Muscle layer of colon (tissue), 2 donors: ENCODE measurements at regions not wholly inside any gene's neighbourhood (a gene's known extent, or its start where the extent isn't known, plus 50 kb on each side); places are given as distances from the start of the nearest gene placed in this dataset.

ENCODE experiments used
- H3K27ac ChIP-seq: one replicate; pipeline ENCODE4 v1.7.0; 2013; ENCODE audit warnings: low read depth, mild to moderate bottlenecking, low read length, moderate library complexity
- H3K27me3 ChIP-seq, 2 donors: one replicate each; pipeline ENCODE4 v1.7.0; 2013; ENCODE audit warnings: low read length in 2 of 2, mild to moderate bottlenecking in 2 of 2; ENCODE audit not compliant: insufficient read depth in 2 of 2, control insufficient read depth in 1 of 2
- H3K36me3 ChIP-seq: one replicate; pipeline ENCODE4 v1.7.0; 2013; ENCODE audit warnings: mild to moderate bottlenecking, low read length; ENCODE audit not compliant: insufficient read depth
- H3K4me1 ChIP-seq: one replicate; pipeline ENCODE4 v1.7.0; 2013; ENCODE audit warnings: mild to moderate bottlenecking, low read length; ENCODE audit not compliant: insufficient read depth
- H3K4me3 ChIP-seq, 2 donors: one replicate each; pipeline ENCODE4 v1.7.0; 2013; ENCODE audit warnings: low read length in 2 of 2, low read depth in 1 of 2, mild to moderate bottlenecking in 1 of 2, moderate library complexity in 1 of 2
- H3K9ac ChIP-seq: one replicate; pipeline ENCODE4 v1.7.0; 2013; ENCODE audit warnings: low read length
- H3K9me3 ChIP-seq: one replicate; pipeline ENCODE4 v1.7.0; 2013; ENCODE audit warnings: mild to moderate bottlenecking, low read length
- donor health status: abdominal sarcoma.
- donor health status: Adenocarcinoma of cecum.

DNA sequence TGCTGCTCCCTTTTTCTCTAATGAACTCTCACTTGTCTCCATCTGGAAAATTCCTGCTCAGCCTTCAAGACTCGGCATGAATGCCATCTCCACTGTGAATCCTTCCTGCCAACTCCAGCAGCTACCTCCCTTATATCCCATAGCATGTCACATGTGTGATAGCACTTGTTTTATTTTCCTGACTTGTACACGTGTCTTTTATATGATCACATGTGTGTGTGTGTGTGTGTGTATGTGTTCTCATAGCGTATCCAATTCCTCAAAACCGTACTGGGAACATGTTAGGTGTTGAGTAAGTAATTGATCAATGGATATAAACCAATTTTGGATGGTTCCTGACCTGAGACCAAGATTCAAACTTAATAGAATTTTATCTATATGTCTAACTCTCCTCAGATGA lies 1107.7 kb downstream of the GALC start:
- no peaks in the 10 kb centered on the region for H3K4me1 ChIP-seq
- H3K27ac ChIP-seq = no peak overlapping the region
- H3K27me3 ChIP-seq = no peaks in the 10 kb centered on the region
- H3K9ac ChIP-seq = no peak overlapping the region
- no peaks in the 10 kb centered on the region for H3K9me3 ChIP-seq
- no peak overlapping the region for H3K4me3 ChIP-seq
- no peaks in the 10 kb centered on the region for H3K36me3 ChIP-seq

DNA sequence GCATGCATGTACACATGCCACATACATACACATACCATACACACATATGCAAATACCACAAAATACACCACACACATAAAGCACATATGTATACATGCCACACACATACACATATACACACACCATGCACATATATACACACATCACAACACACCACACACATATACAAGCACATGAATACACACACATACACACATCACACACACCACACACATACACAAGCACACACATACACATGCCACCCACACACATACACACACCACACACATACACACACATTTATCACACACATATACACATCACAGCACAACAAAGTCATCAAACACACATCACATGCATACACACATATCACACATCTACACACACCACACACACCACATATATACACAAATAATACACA lies 1108.5 kb downstream of the GALC start:
- Histone ChIP-seq H3K4me1 (no peaks in the 10 kb centered on the region), H3K4me3 (no peak overlapping the region), H3K9ac (no peak overlapping the region), H3K27me3 (no peaks in the 10 kb centered on the region), H3K36me3 (no peaks in the 10 kb centered on the region), H3K9me3 (no peaks in the 10 kb centered on the region), H3K27ac (no peak overlapping the region)

DNA sequence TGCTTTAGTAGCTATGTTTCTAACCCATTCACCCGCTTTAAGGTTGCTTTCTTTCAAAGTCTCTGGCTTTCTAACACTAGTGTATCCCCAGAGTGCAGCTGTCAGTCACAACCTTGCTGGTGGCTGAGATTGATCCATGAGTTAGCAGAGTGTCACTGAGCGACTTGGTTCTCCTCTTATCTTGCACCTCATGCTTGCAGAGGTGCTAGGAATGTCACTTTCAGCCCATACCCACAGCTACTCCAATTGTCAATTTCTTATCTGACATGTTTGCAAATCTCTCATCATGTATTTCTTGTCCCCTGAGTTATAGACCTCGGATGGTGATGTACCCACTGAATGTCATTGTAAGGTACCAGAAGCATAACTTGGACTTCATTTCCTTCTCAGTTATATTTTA lies 1110.2 kb downstream of the GALC start:
- Histone ChIP-seq H3K36me3 (no peaks in the 10 kb centered on the region), H3K27me3 (no peaks in the 10 kb centered on the region)

DNA sequence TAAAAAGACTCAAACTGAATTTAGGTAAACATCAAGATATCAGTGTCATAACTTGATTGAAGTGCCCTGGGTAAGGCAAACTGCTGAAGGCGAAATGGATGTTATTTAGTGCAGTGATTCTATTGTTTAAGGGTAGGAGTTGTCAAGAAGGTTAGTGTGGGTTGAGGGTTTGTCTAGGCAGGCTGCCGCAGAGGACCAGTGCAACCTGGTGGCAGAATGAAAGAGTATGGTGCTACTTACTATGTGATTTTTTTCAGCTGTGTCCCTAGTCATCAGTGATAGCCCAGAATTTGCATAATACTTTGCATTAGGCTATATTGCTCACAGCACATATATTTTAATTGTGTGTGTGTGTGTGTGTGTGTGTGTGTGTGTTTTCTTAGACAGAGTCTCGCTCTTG lies 1127.0 kb downstream of the GALC start:
- no peaks in the 10 kb centered on the region for H3K36me3 ChIP-seq
- H3K27me3 ChIP-seq = no peaks in the 10 kb centered on the region
- H3K4me3 ChIP-seq = no peak overlapping the region
- no peak overlapping the region for H3K27ac ChIP-seq
- no peak overlapping the region for H3K9ac ChIP-seq
- H3K4me1 ChIP-seq = no peaks in the 10 kb centered on the region
- H3K9me3 ChIP-seq = no peaks in the 10 kb centered on the region

More for the DNA sequence above, 1110.2 kb downstream of the GALC start:
- no peaks in the 10 kb centered on the region for H3K9me3 ChIP-seq
- H3K4me1 ChIP-seq = no peaks in the 10 kb centered on the region
- no peak overlapping the region for H3K27ac ChIP-seq
- no peak overlapping the region for H3K9ac ChIP-seq
- H3K4me3 ChIP-seq = no peak overlapping the region

DNA sequence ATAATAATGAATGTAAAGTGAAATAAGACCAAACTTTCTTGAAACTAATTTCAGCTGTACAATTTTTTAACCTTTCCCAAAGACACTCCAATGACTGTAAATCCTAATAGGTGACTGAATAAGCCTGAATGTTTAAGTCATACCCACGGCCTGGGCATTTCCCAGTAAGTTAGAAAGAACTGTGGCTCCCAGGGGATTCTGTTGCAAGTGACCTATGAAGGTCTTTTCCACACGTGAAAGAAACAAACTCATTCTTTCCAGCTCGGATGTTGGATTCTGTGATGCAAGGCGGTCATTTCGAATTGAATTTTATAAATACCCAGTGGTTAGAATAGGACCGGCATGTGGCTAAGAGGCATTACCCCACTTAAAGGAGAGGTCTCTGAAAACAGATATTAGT lies 1134.4 kb downstream of the GALC start:
- H3K9ac ChIP-seq = no peak overlapping the region
- no peaks in the 10 kb centered on the region for H3K27me3 ChIP-seq
- H3K27ac ChIP-seq = no peak overlapping the region
- no peaks in the 10 kb centered on the region for H3K9me3 ChIP-seq
- H3K4me1 ChIP-seq = no peaks in the 10 kb centered on the region
- no peaks in the 10 kb centered on the region for H3K36me3 ChIP-seq
- no peak overlapping the region for H3K4me3 ChIP-seq

DNA sequence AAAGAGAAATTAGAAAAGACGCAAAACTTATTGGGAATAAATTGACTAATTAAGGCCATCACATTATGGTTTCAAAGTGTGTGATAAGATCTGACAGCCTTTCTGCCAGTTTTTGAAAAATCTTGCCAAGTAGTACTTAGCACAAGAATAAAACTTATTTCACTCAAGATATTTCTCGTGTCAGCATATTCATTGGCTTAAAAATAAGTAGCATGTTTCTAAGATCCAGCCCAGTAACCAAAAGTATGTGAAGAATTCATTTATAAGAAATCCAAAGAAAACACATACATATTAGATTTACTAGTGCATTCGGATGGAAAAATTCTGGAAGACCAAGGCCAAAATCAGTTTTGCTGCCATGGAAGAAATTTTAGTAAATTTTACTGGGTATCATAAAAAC lies 1135.0 kb downstream of the GALC start:
- Histone ChIP-seq H3K36me3 (no peaks in the 10 kb centered on the region), H3K9me3 (no peaks in the 10 kb centered on the region), H3K9ac (no peak overlapping the region), H3K4me1 (no peaks in the 10 kb centered on the region), H3K27ac (no peak overlapping the region), H3K27me3 (no peaks in the 10 kb centered on the region), H3K4me3 (no peak overlapping the region)

DNA sequence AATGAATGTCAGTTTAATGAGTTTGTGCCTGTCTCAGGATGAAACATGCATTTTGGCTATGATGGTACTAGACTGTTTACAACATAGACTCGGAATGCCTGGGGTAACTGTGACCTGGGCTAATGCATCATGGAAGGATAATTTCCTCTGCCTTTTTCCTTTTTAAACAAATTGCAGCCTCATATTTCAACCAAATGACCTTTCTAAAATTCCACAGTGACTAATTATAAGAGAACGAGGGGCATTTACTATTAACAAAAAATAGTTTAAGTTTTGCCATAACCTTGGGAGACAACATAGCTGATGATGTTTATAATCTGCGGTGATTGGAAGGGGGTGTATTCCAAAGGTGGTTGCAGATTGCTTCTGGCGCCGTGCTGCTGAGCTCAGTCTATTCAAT lies 1140.5 kb downstream of the GALC start:
- Histone ChIP-seq H3K9ac (no peak overlapping the region), H3K4me3 (no peak overlapping the region), H3K36me3 (no peaks in the 10 kb centered on the region), H3K9me3 (no peaks in the 10 kb centered on the region), H3K27me3 (no peaks in the 10 kb centered on the region), H3K4me1 (no peaks in the 10 kb centered on the region), H3K27ac (no peak overlapping the region)

DNA sequence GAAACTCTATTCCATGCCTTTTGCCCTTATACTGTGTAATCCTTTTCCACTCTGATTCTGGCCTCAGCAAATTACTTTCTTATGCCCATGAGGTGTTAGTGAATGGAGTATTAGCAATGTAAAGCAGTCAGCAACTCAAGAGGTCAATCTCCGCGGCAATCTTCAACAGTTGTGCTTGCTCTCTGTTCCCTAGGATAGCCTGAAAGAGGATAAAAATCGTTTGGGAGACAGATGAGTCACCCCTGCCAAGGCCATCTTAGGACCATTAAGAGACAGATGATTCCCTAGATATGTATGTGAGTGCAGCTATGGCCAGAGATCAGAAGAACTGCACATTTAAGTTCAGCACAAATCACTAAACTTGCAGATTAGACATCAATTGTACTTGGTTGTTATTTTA lies 1145.8 kb downstream of the GALC start:
- Histone ChIP-seq H3K4me1 (no peaks in the 10 kb centered on the region), H3K27ac (no peak overlapping the region), H3K4me3 (no peak overlapping the region), H3K36me3 (no peaks in the 10 kb centered on the region), H3K27me3 (no peaks in the 10 kb centered on the region), H3K9me3 (no peaks in the 10 kb centered on the region), H3K9ac (no peak overlapping the region)

DNA sequence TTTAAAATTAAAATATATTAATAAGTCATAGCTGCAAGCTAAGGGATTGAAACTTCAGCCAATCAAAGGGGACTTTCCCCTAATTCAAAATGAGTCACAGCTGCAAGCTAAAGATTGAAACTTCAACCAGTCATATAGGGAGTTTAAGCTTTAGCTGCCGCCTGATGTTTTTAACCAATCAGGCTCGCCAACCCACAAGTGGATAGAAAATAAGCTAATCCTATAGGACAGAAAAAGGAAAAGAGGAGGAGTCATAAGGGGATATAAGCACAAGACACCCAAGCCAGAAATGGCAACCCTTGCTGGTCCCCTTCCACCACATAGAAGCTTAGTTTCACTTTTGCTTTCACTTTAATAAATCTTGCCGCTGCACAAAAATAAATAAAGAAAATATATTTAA lies 1154.6 kb downstream of the GALC start:
- no peak overlapping the region for H3K9ac ChIP-seq
- no peaks in the 10 kb centered on the region for H3K9me3 ChIP-seq
- H3K36me3 ChIP-seq = no peaks in the 10 kb centered on the region
- H3K27ac ChIP-seq = no peak overlapping the region
- H3K27me3 ChIP-seq = no peaks in the 10 kb centered on the region
- H3K4me3 ChIP-seq = no peak overlapping the region
- H3K4me1 ChIP-seq = no peaks in the 10 kb centered on the region

DNA sequence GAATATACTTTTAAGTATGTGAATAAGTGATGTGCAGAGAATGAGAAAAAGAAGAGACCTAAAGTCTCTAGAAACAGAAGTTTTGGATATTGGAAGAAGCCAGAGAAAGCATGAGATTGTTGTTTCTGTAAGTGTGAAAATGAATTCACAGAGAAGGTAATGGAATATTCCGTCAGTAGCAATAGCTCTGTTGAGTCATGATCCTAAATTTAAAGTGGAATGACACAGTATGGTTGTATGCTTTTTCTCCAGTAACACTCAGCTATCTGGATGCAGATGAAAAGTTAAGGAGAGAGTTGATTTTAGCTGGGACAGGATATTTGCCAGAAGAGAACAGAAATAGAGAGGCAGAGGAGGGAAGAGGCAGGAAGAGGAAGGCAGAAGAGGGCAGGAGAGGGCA lies 1166.3 kb downstream of the GALC start:
- Histone ChIP-seq H3K4me1 (no peaks in the 10 kb centered on the region), H3K4me3 (no peak overlapping the region), H3K9me3 (no peaks in the 10 kb centered on the region), H3K27me3 (no peaks in the 10 kb centered on the region), H3K27ac (no peak overlapping the region), H3K36me3 (no peaks in the 10 kb centered on the region), H3K9ac (no peak overlapping the region)

DNA sequence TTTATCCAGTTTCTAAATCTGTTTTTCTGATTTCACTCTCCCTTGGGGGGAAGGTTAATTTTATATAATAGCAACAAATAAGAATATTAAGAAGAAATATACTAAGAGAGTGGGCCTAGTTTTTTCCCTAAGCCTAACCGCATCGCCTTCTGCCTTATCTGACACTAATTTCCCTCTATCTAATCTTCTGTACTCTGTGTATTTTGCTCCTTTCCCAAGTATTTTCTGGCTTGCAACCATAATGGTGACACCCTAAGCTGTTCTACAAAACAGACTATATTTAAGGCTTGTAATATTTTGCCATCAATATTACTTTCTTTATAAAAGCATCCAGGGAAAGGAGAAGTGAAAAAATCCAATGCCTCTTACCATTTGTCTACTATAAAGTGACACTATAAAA lies 1168.8 kb downstream of the GALC start:
- H3K9ac ChIP-seq = no peak overlapping the region
- no peaks in the 10 kb centered on the region for H3K36me3 ChIP-seq
- no peaks in the 10 kb centered on the region for H3K27me3 ChIP-seq
- no peak overlapping the region for H3K27ac ChIP-seq
- no peaks in the 10 kb centered on the region for H3K9me3 ChIP-seq
- H3K4me3 ChIP-seq = no peak overlapping the region
- H3K4me1 ChIP-seq = no peaks in the 10 kb centered on the region

DNA sequence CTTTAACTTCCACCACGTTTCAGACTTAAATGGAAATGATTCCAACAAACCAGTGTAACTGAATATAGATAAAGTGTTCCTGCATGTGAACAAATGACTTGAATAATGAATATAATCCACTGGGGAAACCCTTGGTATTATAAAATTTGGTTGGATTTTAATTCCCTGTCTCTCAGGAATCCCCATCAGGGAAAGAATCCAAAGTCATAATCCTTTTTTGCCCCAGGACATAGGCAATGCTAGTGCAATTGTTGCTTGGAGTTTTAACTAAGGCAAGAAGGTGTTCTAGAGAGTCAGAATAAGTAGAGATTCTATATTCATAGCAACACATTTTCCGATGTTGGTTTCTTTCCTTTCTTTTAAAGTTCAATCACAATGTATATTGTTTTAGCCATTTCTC lies 1169.4 kb downstream of the GALC start:
- Histone ChIP-seq H3K4me3 (no peak overlapping the region), H3K27ac (no peak overlapping the region), H3K4me1 (no peaks in the 10 kb centered on the region), H3K9ac (no peak overlapping the region), H3K36me3 (no peaks in the 10 kb centered on the region), H3K27me3 (no peaks in the 10 kb centered on the region), H3K9me3 (no peaks in the 10 kb centered on the region)
